G401.6 (cell line): ENCODE measurements at regions not wholly inside any gene's neighbourhood (a gene's known extent, or its start where the extent isn't known, plus 50 kb on each side); places are given as distances from the start of the nearest gene placed in this dataset.
"Not testable (repeated sequence)": the region's sequence is repeated elsewhere in the genome, so short reads cannot be mapped to it uniquely, and the experiment has no call there.

Experiments used
- FAIRE-seq: peaks from 2 replicates; lab custom pipeline; 2012; peaks lifted over from hg19 to GRCh38; lab: Jason Lieb, UNC

DNA sequence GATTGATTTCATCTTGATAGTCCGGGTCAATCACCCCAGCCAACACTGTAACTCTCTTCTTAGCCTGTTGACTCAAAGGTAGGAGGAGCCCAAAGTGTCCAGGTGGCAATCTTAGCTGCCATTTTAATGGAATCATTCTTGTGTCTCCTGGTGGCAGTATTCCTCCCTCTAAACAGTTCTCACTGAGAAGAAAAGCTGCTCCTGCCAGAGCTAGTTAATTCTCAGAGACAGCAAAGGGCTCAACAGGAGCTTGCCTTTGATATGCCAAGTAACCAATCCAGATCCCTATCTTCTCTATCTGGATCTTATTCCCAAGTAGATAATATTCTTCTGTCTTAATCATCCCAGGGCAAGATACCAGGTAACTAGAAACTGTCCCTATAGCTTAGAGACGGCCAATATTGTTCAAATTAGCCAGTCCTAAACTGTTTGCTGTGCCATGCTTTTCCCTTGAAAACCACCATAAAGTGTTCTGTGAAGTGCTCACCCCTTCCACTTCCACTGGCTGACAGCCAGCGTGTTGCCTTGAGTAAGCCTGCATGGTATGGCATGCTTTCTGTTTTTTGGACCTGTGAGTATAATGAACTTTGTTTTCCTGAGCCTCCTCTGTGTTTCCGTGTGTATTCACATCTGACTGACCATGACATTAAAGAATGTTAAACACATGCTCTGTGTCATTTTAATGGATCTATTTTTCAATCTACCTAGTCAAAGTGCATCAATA, 463.7 kb upstream of the SLITRK5 start:
- no peak for FAIRE-seq

GRCh38 chr13:87208636-87209035, 462.5 kb upstream of the SLITRK5 start:
- no peak for FAIRE-seq

GRCh38 chr13:87234981-87235380, 436.2 kb upstream of the SLITRK5 start:
- no peak for FAIRE-seq

DNA sequence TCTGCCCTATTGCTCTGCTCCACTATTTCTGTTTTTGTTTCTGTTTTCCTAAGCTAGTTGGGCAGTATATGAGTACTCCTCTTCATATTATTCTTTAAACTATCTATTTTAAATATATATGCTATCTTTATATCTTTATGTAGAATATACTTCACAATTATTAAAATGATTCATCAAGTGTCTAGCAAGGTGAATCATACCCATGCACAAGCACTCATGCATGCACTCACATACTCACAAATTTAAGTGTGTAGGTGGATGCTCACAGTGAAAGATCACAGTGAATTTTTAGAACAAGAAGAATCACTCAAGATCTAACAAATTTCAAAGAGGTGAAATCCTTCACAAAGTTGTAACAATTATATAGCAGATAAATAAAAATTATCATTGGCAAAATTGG, 435.6 kb upstream of the SLITRK5 start:
- FAIRE-seq: no peak

DNA sequence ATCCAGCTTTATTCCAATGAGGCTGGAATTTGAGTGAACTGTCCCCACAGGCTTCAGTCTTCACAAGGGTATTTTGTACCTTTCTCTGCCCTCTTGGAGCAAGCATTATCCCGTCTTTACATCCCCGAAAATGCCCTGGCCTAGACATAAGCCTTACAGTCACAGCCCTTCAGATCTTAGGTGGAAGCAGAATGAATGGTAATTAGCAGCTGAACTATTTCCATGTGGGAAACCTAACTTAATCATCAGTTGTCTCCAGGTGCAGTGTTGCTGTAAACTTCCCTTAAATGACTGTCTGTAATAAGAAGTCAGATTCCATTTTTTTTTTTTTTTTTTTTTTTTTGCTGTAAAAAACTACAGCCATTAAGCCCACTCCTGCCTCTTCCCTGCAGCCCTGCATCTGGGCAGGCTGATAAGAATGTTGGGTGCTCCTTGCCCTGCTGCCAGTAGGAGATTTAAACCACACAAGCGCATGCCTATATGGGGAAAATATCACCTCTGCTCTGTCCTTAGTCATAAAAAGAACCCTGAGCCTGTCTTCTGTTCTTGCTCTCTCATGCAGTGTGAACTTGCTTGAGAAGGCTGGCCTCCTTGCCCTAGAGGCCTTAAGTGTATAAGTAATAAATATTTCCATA, 426.8 kb upstream of the SLITRK5 start:
- no peak for FAIRE-seq

DNA sequence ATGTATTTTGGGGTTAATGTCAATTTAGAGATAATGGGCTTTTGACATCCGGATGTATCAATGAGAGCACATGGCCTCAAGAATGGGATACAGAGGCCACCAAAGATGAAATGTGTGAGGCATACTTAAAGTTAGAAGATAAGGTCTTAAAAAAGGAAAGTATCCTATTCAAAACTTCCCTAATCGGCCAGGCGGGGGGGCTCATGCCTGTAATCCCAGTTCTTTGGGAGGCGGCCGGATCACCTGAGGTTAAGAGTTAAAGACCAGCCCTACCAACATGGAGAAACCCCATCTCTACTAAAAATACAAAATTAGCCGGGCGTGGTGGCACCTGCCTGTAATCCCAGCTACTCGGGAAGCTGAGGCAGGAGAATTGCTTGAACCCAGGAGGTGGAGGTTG, 421.3 kb upstream of the SLITRK5 start:
- not testable (repeated sequence) for FAIRE-seq

DNA sequence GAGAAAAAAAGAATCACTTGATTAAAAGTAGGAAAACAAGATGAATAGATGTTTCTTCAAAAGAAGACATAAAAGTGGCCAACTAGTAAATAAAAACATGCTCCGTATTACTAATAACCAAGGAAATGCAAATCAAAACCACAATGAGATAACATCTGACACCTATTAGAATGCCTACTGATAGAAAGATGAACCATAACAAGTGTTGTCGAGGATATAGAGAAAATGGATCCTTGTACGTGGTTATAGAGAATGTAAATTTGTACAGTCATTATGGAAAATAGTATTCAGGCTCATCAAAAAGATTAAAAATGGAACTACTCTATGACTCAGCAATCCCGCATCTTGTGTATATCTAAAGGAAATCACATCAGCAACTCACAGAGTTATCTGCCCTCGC, 415.8 kb upstream of the SLITRK5 start:
- no peak for FAIRE-seq

- peak; percentile 62 for FAIRE-seq
Measured at GRCh38 chr13:87259479-87260083, 411.6 kb upstream of the SLITRK5 start.

DNA sequence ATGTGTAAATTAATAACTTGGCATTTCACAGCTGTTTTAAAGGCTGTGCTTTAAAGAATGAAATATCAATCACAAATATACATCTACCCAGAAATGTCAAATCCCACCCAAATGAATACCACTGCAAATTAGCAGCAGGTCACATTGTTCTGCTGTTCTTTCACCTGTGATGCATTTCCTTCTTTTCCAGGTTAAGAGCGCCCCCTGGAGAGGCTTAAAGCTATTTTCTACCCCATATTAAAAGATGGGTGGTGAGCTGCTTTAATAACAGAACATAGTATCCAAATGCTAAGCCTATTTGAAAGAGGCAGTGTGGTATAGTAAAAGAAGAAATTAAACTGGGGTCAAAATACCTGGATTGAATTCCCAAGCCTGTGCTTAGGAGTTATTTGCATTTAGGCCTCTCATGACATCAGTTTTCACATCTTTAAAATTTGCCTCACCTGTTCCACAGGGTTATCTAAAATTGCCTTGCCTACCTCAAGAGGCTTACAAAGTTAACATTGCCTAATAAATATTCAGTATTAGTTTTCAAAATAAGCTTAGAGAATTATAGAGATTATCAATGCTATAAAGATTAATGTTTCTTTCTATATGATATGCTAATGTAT, 396.9 kb upstream of the SLITRK5 start:
- FAIRE-seq: peak; percentile 63

- FAIRE-seq: no peak
Measured at GRCh38 chr13:87280139-87280538, 391.0 kb upstream of the SLITRK5 start.

- no peak for FAIRE-seq
Measured at GRCh38 chr13:87287721-87288120, 383.4 kb upstream of the SLITRK5 start.

DNA sequence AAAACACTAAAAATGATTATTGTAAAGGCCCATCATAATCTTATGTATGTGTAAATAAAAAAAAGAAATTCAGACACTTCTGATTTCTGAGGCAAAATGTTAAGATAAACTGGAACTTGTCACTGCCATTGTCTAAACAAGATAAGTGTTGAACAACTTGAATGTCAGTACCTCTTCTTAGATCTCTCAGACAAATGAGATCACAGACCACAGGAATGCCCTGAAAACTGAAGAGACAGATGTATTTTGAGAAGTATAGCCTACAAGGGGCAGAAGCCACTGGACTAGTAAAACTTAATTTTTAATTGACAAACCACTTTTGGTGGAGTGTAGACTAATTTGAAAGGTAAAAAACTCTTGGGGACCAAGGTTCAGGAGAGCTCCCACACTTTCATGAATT, 375.5 kb upstream of the SLITRK5 start:
- no peak for FAIRE-seq

- no peak for FAIRE-seq
Measured at GRCh38 chr13:87302034-87302433, 369.1 kb upstream of the SLITRK5 start.

GRCh38 chr13:87302931-87303330, 368.2 kb upstream of the SLITRK5 start:
- FAIRE-seq: no peak

- FAIRE-seq: no peak
Measured at GRCh38 chr13:87311165-87311564, 360.0 kb upstream of the SLITRK5 start.

DNA sequence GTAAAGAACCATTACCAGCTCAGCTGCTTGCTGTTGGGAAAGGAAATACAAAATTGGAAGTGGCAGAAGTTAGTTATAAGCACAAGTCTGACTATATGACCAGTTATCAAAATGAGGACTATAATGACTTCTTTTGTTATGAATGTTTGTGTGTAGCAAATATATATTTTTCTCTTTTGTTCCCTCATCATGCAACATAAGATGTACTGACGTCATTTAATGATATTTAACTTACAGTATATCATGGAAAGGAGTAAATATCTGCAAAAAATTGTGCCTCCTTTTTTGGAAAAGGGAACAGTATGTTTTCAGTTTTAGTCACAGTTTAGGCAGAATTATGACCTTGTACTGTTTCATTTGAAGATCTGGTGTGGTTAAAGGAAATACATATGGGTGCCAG, 356.3 kb upstream of the SLITRK5 start:
- no peak for FAIRE-seq

DNA sequence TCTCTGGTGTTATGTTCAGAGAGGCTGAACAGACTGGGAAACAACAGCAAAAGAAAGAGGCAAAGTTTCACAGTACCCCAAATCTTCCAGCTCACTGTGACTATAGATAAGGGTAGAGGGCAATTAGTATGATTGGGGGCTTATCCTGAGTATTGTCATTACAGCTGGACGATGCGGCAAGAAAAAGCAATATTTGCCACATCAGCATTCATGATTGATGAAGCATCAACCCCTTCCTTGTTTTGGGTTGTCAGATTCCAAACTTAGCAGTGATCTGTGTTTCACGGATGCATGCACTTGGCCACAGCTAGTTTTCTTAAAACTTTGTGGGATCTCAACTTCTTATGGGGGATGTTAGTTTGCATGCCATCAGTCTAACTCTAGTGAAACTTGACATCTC, 348.8 kb upstream of the SLITRK5 start:
- FAIRE-seq: no peak

DNA sequence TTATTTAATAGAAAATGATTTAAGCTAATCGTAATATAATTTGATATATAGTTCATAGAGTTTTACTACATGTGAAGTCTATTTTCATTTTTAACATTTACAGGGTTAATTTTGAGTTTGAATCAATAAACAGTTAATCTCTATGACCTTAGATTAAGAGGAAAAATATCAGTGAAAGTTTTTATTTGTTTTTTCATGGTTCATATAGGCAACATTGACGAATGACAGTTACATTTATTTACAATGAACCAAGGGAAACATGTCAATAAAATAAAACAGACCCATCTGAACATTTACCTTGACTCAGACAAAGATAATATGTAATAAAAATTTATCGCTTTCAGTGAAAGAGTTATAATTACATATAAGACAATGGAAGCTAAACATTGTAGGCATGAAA, 346.6 kb upstream of the SLITRK5 start:
- FAIRE-seq: peak; percentile 27

DNA sequence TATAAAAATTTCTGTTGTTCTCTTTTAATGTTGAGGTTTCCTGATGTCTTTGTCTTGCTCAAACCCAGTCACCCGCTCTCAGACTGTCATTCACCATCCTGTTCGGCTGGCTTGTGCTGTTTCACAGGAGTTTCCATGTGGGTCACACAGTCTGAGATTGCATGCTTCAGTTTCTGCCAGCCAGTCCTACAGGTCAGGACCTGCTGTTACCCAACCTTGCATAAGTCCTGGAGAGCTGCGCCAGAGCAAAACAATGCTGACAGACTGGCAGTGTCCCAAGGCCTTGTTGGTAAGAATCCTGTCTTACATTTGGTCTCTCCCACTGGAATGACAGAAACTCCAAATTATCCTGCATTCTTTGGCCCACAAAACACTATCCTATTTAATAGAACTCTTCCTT, 340.0 kb upstream of the SLITRK5 start:
- FAIRE-seq: no peak

DNA sequence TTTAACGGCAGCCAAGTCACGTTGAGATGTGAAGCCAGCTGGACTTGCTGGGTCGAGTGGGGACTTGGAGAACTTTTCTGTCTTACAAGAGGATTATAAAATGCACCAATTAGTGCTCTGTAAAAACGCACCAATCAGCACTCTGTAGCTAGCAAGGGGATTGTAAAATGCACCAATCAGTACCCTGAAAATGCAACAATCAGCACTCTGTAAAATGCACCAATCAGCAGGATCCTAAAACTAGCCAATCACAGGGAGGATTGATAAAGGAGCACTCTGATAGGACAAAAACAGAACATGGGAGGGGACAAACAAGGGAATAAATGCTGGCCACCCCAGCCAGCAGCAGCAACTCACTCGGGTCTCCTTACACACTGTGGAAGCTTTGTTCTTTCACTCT, 337.6 kb upstream of the SLITRK5 start:
- no peak for FAIRE-seq

- FAIRE-seq: no peak
Measured at GRCh38 chr13:87334176-87334575, 337.0 kb upstream of the SLITRK5 start.

DNA sequence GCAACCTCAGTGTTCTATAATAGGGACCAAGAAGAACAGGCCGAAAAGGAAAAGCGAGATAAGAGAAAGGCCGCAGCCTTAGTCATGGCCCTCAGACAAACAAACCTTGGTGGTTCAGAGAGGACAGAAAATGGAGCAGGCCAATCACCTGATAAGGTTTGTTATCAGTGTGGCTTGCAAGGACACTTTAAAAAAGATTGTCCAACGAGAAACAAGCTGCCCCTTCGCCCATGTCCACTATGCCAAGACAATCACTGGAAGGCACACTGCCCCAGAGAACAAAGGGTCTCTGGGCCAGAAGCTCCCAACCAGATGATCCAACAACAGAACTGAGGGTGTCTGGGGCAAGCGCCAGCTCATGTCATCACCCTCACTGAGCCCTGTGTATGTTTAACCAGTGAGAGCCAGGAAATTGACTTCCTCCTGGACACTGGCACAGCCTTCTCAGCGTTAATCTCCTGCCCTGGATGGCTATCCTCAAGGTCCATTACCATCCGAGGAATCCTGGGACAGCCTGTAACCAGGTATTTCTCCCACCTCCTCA, 334.8 kb upstream of the SLITRK5 start:
- not testable (repeated sequence) for FAIRE-seq

GRCh38 chr13:87344176-87344575, 327.0 kb upstream of the SLITRK5 start:
- FAIRE-seq: no peak
